ENCODE measurements at regions not wholly inside any gene's neighbourhood (a gene's known extent, or its start where the extent isn't known, plus 50 kb on each side); places are given as distances from the start of the nearest gene placed in this dataset.

DNA sequence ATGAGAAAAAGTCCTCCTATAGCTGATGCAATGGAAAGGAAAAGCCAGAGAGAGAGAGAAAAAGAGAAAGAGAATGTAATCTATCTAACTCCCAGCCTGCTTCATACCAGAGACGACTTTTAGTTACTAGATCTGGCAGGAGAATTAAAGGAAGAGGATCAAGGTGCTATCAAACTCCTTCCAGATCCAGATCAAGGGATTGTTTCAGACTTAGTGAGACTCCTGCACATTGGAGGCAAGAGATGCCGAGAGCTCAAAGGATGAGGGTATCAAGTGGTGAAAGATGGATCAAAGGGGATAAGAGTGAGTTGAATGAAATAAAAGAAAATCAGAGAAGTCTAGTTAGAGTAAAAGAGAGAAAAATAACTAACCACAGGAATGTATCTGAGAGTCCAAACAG lies 478.6 kb downstream of the KIF4B start:
- in situ Hi-C loops (cut with HindIII; ENCODE audit: low pct_unique_long_range_greater_than_20kb, low sequenced_read_pairs), result no loop called here
- BruUV-seq (replicated peaks), result no TSS peak
- TF ChIP-seq CTCF (IDR thresholded peaks at IDR 0.05), result no peak
- TF ChIP-seq SIN3A (IDR thresholded peaks at IDR 0.05; ENCODE audit: borderline replicate concordance, insufficient read depth, low read depth, low read length), result no peak
- TF ChIP-seq, protein P1, sequence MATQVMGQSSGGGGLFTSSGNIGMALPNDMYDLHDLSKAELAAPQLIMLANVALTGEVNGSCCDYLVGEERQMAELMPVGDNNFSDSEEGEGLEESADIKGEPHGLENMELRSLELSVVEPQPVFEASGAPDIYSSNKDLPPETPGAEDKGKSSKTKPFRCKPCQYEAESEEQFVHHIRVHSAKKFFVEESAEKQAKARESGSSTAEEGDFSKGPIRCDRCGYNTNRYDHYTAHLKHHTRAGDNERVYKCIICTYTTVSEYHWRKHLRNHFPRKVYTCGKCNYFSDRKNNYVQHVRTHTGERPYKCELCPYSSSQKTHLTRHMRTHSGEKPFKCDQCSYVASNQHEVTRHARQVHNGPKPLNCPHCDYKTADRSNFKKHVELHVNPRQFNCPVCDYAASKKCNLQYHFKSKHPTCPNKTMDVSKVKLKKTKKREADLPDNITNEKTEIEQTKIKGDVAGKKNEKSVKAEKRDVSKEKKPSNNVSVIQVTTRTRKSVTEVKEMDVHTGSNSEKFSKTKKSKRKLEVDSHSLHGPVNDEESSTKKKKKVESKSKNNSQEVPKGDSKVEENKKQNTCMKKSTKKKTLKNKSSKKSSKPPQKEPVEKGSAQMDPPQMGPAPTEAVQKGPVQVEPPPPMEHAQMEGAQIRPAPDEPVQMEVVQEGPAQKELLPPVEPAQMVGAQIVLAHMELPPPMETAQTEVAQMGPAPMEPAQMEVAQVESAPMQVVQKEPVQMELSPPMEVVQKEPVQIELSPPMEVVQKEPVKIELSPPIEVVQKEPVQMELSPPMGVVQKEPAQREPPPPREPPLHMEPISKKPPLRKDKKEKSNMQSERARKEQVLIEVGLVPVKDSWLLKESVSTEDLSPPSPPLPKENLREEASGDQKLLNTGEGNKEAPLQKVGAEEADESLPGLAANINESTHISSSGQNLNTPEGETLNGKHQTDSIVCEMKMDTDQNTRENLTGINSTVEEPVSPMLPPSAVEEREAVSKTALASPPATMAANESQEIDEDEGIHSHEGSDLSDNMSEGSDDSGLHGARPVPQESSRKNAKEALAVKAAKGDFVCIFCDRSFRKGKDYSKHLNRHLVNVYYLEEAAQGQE (IDR thresholded peaks at IDR 0.05; ENCODE audit: insufficient read depth in 1 of 2, low read depth in 2 of 2, low read length in 1 of 2), result no peak
- no peak for TF ChIP-seq TCF7L2 (IDR thresholded peaks at IDR 0.05; ENCODE audit: low read depth, low read length)
- no peak for TF ChIP-seq POLR2AphosphoS5 (IDR thresholded peaks at IDR 0.05; ENCODE audit: low read depth, low read length)
- CTCF ChIA-PET, result no interaction called here
- Histone ChIP-seq H3K4me3 (ENCODE audit: low read depth in 2 of 2, low read length in 2 of 2) (no peak overlapping the region), H3K27ac (ENCODE audit: low read length) (no peak overlapping the region), H3K36me3 (ENCODE audit: control insufficient read depth, insufficient read depth, low read length) (no peaks in the 10 kb centered on the region), H3K27me3 (ENCODE audit: control insufficient read depth, insufficient read depth, low read length) (no peaks in the 10 kb centered on the region), H3K4me1 (ENCODE audit: control insufficient read depth, insufficient read depth, low read length) (no peaks in the 10 kb centered on the region), H3K9me3 (ENCODE audit: control insufficient read depth, insufficient read depth, low read depth, low read length) (no peaks in the 10 kb centered on the region)
- intact Hi-C loops (cut with micrococcal nuclease; ENCODE audit: unreplicated experiment), result no loop called here
- ATAC-seq (no peak), DNase-seq (ENCODE audit: low read depth, low spot score) (no peak)
- POLR2A ChIA-PET, result interaction anchor here (0.7 kb wide), 1 partner anchor 25 kb away, joined by 3 read pairs; no protein-coding TSS in a partner anchor

- Histone ChIP-seq H3K9me3 (ENCODE audit: control insufficient read depth, insufficient read depth, low read depth, low read length) (no peaks in the 10 kb centered on the region; the same call in 1 of the 2 replicates), H3K27ac (ENCODE audit: low read length) (no peak overlapping the region), H3K4me3 (ENCODE audit: low read depth in 2 of 2, low read length in 2 of 2) (no peak overlapping the region), H3K36me3 (ENCODE audit: control insufficient read depth, insufficient read depth, low read length) (no peaks in the 10 kb centered on the region), H3K27me3 (ENCODE audit: control insufficient read depth, insufficient read depth, low read length) (no peaks in the 10 kb centered on the region), H3K4me1 (ENCODE audit: control insufficient read depth, insufficient read depth, low read length) (no peaks in the 10 kb centered on the region)
- no peak for DNase-seq (ENCODE audit: low read depth, low spot score)
- CTCF ChIA-PET, result no interaction called here
- in situ Hi-C loops (cut with HindIII; ENCODE audit: low pct_unique_long_range_greater_than_20kb, low sequenced_read_pairs), result no loop called here
- intact Hi-C loops (cut with micrococcal nuclease; ENCODE audit: unreplicated experiment), result no loop called here
- POLR2A ChIA-PET, result no interaction called here
- BruUV-seq (replicated peaks), result no TSS peak
- TF ChIP-seq POLR2AphosphoS5 (IDR thresholded peaks at IDR 0.05; ENCODE audit: low read depth, low read length) (no peak), TCF7L2 (IDR thresholded peaks at IDR 0.05; ENCODE audit: low read depth, low read length) (no peak), SIN3A (IDR thresholded peaks at IDR 0.05; ENCODE audit: borderline replicate concordance, insufficient read depth, low read depth, low read length) (no peak), CTCF (IDR thresholded peaks at IDR 0.05) (no peak)
- TF ChIP-seq, protein P1 (IDR thresholded peaks at IDR 0.05; ENCODE audit: insufficient read depth in 1 of 2, low read depth in 2 of 2, low read length in 1 of 2), result no peak
- ATAC-seq, result no peak
These were observed 491.1 kb downstream of the KIF4B start for GRCh38 chr5:155504606-155505005.
